Glutamatergic neuron (in vitro differentiated cells): ENCODE measurements at regions not wholly inside any gene's neighbourhood (a gene's known extent, or its start where the extent isn't known, plus 50 kb on each side); places are given as distances from the start of the nearest gene placed in this dataset.

ENCODE experiments used
- DNase-seq: peaks from one replicate; pipeline ENCODE4 v3.0.0; 2022
- H3K27ac Mint-ChIP-seq: one replicate; pipeline ENCODE4 v1.8.0; 2020; ENCODE audit warnings: mild to moderate bottlenecking, mixed read lengths, inconsistent platforms; ENCODE audit not compliant: unreplicated experiment
- H3K27me3 Mint-ChIP-seq: one replicate; pipeline ENCODE4 v1.8.0; 2020; ENCODE audit warnings: mild to moderate bottlenecking, moderate library complexity, mixed read lengths, inconsistent platforms; ENCODE audit not compliant: unreplicated experiment
- H3K36me3 Mint-ChIP-seq: one replicate; pipeline ENCODE4 v1.8.0; 2020; ENCODE audit warnings: mild to moderate bottlenecking, mixed read lengths, inconsistent platforms; ENCODE audit not compliant: unreplicated experiment
- H3K4me1 Mint-ChIP-seq: one replicate; pipeline ENCODE4 v1.8.0; 2020; ENCODE audit warnings: mild to moderate bottlenecking, low read depth, mixed read lengths, inconsistent platforms; ENCODE audit not compliant: unreplicated experiment
- H3K4me3 Mint-ChIP-seq: one replicate; pipeline ENCODE4 v1.8.0; 2020; ENCODE audit warnings: mild to moderate bottlenecking, mixed read lengths, inconsistent platforms; ENCODE audit not compliant: unreplicated experiment
- H3K9me3 Mint-ChIP-seq: one replicate; pipeline ENCODE4 v1.8.0; 2020; ENCODE audit warnings: mild to moderate bottlenecking, moderate library complexity, mixed read lengths, inconsistent platforms; ENCODE audit not compliant: unreplicated experiment
- TF ChIP-seq, protein P1 (sequence below): fragments of 200-600 bp; sonication (generic); IDR thresholded peaks from one replicate; pipeline ENCODE4 v1.5.0; 2021; ENCODE audit not compliant: partially characterized antibody, unreplicated experiment

DNA sequence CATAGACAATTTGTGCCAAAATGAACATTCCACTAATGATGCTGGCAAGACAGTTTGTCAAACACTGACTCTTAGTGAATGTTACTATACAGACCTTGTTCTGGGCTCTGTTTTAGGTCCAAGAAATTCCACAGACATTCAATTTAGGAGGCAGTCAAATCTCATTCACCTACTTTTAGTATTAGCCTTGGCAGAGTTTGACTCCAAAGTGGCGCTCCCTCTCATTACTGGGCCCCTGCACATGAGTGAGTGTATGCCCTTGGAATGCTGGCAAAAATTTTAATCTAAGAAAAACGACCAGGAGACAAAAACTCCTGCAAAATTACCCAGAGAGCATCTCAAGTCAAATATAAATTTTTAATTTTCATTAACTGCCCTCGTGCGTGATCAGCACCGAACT lies 94.9 kb upstream of the SLC27A6 start:
- Mint-ChIP-seq H3K4me1 (peaks cover 2% of the 10 kb centered on the region), H3K36me3 (no peaks in the 10 kb centered on the region), H3K4me3 (no peak overlapping the region), H3K27me3 (no peaks in the 10 kb centered on the region), H3K27ac (no peak overlapping the region), H3K9me3 (no peaks in the 10 kb centered on the region)
- DNase-seq = no peak
- TF ChIP-seq, protein P1, sequence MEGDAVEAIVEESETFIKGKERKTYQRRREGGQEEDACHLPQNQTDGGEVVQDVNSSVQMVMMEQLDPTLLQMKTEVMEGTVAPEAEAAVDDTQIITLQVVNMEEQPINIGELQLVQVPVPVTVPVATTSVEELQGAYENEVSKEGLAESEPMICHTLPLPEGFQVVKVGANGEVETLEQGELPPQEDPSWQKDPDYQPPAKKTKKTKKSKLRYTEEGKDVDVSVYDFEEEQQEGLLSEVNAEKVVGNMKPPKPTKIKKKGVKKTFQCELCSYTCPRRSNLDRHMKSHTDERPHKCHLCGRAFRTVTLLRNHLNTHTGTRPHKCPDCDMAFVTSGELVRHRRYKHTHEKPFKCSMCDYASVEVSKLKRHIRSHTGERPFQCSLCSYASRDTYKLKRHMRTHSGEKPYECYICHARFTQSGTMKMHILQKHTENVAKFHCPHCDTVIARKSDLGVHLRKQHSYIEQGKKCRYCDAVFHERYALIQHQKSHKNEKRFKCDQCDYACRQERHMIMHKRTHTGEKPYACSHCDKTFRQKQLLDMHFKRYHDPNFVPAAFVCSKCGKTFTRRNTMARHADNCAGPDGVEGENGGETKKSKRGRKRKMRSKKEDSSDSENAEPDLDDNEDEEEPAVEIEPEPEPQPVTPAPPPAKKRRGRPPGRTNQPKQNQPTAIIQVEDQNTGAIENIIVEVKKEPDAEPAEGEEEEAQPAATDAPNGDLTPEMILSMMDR = no peak

DNA sequence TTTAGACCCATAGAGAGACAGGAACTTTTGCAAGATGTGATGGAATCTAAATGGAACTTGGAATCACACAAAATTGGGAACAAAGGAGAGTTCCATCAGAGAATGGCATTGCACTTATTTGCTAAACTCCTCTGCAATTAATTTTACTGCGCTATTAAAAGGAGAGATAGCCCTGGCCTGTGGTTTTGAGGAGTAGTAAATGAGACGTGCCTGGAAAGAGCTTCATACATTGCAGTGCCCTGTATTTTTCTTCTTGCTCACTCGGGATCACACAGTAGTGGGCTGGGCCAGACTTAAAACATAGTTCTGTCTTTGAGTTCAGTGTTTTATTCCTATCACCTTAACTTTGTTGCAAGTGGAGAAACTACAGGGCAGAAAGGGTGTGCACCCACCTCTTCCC lies 94.4 kb upstream of the SLC27A6 start:
- Mint-ChIP-seq H3K27ac (no peak overlapping the region), H3K4me1 (peaks cover 2% of the 10 kb centered on the region), H3K4me3 (no peak overlapping the region), H3K36me3 (no peaks in the 10 kb centered on the region), H3K9me3 (no peaks in the 10 kb centered on the region), H3K27me3 (no peaks in the 10 kb centered on the region)
- DNase-seq = no peak
- TF ChIP-seq, protein P1 = no peak

DNA sequence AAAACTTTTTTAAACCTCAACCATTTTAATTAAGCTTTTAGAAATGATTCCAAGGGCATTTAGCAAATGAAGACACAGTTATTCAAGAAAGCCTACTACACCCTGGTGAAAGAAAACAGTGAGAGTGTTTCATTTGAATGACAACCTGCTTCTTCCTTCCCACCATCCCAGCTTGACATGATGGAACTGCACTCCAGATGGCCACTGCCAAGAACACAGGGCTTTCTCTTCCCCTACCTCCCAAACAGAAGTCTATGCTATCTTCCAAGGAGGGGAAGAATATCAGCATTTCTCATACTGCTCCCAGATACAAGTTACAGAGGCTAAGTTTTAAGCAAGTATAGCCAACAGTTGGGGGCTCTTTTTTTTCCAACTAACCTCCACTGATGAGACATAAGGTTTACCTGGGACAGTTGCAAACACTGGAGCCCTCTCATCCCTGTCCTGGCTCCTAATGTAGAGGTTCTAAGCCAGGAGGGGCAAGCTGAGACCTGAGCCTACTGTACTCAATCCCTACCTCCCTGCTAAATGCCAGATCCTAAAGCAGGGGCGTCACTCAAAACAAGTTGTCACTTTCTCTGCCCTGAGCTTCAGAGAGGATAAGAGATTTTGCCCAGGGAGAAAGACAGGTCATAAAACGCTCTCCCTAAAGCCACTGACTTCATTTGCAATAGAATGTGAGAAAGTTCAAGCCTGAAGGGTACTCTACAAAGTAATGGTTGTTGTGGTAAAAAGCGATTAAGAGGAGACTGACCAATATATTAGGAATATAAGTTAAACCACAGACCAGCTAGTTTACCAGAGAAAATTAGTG lies 88.5 kb upstream of the SLC27A6 start:
- peaks cover 2% of the 10 kb centered on the region for H3K4me1 Mint-ChIP-seq
- no peak overlapping the region for H3K27ac Mint-ChIP-seq
- no peaks in the 10 kb centered on the region for H3K36me3 Mint-ChIP-seq
- no peaks in the 10 kb centered on the region for H3K27me3 Mint-ChIP-seq
- DNase-seq = no peak
- H3K4me3 Mint-ChIP-seq = no peak overlapping the region
- H3K9me3 Mint-ChIP-seq = no peaks in the 10 kb centered on the region
- TF ChIP-seq, protein P1 = no peak

DNA sequence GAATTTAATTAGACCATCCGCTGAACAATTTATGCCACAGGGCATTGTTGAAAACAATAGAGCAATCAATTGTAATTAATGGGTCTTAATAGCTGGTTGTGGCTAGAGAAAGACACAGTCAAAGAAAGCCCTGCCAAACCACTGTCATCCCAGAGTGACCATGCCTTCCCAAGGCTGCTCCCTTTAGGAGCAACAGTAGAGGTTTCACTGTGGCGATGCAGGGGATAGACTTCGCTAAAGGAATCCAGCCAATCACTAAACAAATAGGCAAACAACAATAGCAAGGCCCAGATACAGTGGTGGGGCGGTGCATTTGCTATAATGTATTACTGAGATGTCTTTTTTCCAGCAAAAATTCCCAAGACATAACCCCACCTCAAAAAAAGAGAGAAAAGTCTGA lies 87.8 kb upstream of the SLC27A6 start:
- TF ChIP-seq, protein P1 = no peak

DNA sequence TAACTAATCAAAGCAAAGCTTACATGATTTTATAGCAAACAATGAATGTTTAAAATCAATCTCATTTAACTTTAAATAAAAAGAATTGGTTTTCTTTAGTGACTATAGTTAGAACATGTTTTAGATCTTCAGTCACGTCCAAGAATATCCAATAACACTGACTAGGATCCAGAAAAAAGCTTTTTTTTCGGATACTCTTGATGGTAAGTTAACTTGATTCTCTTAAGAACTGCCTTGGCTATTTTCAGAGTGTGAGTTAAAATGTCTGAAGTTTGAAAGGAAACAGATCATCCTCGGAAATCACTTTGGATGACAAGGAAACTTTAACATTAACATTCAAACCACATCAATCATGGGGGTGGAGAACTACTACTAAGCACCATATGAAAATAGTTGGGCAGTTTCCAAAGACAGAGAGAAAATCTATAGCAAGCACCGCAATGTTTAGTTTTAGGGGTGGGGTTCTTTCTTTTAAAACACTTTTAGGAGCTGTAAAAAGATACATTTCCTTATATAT lies 83.7 kb upstream of the SLC27A6 start:
- Mint-ChIP-seq H3K27ac (no peak overlapping the region), H3K9me3 (no peaks in the 10 kb centered on the region), H3K36me3 (no peaks in the 10 kb centered on the region), H3K4me3 (no peak overlapping the region), H3K4me1 (no peaks in the 10 kb centered on the region), H3K27me3 (no peaks in the 10 kb centered on the region)
- no peak for DNase-seq
- TF ChIP-seq, protein P1 = no peak

More for the DNA sequence above, 87.8 kb upstream of the SLC27A6 start:
- DNase-seq = no peak
- no peaks in the 10 kb centered on the region for H3K9me3 Mint-ChIP-seq
- no peaks in the 10 kb centered on the region for H3K27me3 Mint-ChIP-seq
- no peak overlapping the region for H3K27ac Mint-ChIP-seq
- H3K36me3 Mint-ChIP-seq = no peaks in the 10 kb centered on the region
- H3K4me3 Mint-ChIP-seq = no peak overlapping the region
- H3K4me1 Mint-ChIP-seq = no peaks in the 10 kb centered on the region
